GM12878 (cell line): ENCODE measurements at regions not wholly inside any gene's neighbourhood (a gene's known extent, or its start where the extent isn't known, plus 50 kb on each side); places are given as distances from the start of the nearest gene placed in this dataset.
"Not testable (repeated sequence)": the region's sequence is repeated elsewhere in the genome, so short reads cannot be mapped to it uniquely, and the experiment has no call there.

Source experiments
- ATAC-seq: fragments of 200-7000 bp; cut with Tn5 transposase; 3 replicates; pipeline ENCODE4 v1.9.1; 2020; ENCODE audit warnings: mild to moderate bottlenecking, moderate library complexity
- BruUV-seq: library from RNA; stranded (reverse); fragments of 400-500 nt; replicated peaks from 2 replicates; lab custom pipeline; 2021; lab: Mats Ljungman, UMichigan
- CTCF ChIA-PET: fragments of 300-600 bp; sonication (Branson Sonifier 250); formaldehyde crosslinking; extraction: SDS; loops from one replicate; lab custom pipeline; 2021; ENCODE audit warnings: inconsistent platforms; lab: Yijun Ruan, JAX
- POLR2A ChIA-PET: fragments of 350-600 bp; formaldehyde crosslinking; extraction: SDS; loops from one replicate; lab custom pipeline; 2021; ENCODE audit warnings: inconsistent platforms; lab: Charles Lee
- RAD21 ChIA-PET: fragments of 300-600 bp; sonication (Branson Sonifier 250); formaldehyde crosslinking; loops from one replicate; lab custom pipeline; 2023; ENCODE audit warnings: antibody characterized with exemption; ENCODE audit not compliant: unreplicated experiment; lab: Charles Lee
- SMC1A ChIA-PET: fragments of 300-600 bp; sonication (Branson Sonifier 250); formaldehyde crosslinking; loops from one replicate; lab custom pipeline; 2023; ENCODE audit not compliant: unreplicated experiment, uncharacterized antibody; lab: Charles Lee
- DNase-seq: peaks from one replicate; pipeline ENCODE4 v3.0.0-alpha.2; 2011; ENCODE audit warnings: low read depth, low spot score
- FAIRE-seq: peaks from 3 replicates; lab custom pipeline; 2011; peaks lifted over from hg19 to GRCh38; lab: Jason Lieb, UNC
- H2AFZ ChIP-seq: 2 replicates; pipeline ENCODE4 v1.6.0; 2011; ENCODE audit warnings: low read depth, low read length, control low read depth; ENCODE audit not compliant: control insufficient read depth
- H3K27ac ChIP-seq: 2 replicates; pipeline ENCODE4 v1.5.1; 2011; ENCODE audit warnings: control low read depth; ENCODE audit not compliant: control insufficient read depth, insufficient read depth
- H3K27me3 ChIP-seq, 2 experiments: replicated peaks in 1 of 2; 2 replicates each; pipeline versions ENCODE4 v1.6.0 to v1.6.1; 2011; ENCODE audit warnings: low read length in 1 of 2; ENCODE audit not compliant: control insufficient read depth in 2 of 2, insufficient read depth in 2 of 2
- H3K36me3 ChIP-seq, 2 experiments: 2 replicates each; pipeline ENCODE4 v1.5.1; 2011; ENCODE audit warnings: low read length in 1 of 2; ENCODE audit not compliant: control insufficient read depth in 2 of 2, insufficient read depth in 2 of 2
- H3K4me1 ChIP-seq: 2 replicates; pipeline ENCODE4 v1.6.1; 2011; ENCODE audit warnings: mild to moderate bottlenecking, low read length, moderate library complexity, mixed read lengths; ENCODE audit not compliant: control insufficient read depth, insufficient read depth
- H3K4me2 ChIP-seq: 2 replicates; pipeline ENCODE4 v1.6.0; 2011; ENCODE audit warnings: control low read depth; ENCODE audit not compliant: control insufficient read depth, insufficient read depth
- H3K4me3 ChIP-seq: fragments of 200-600 bp; sonication (generic); 2 replicates; pipeline ENCODE4 v1.5.1; 2016
- H3K79me2 ChIP-seq: 2 replicates; pipeline ENCODE4 v1.6.0; 2011; ENCODE audit warnings: low read length; ENCODE audit not compliant: control insufficient read depth, insufficient read depth
- H3K9ac ChIP-seq: 2 replicates; pipeline ENCODE4 v1.8.0; 2011; ENCODE audit warnings: low read length, control low read depth, mixed read lengths; ENCODE audit not compliant: control insufficient read depth, insufficient read depth
- H3K9me3 ChIP-seq: replicated peaks from 3 replicates; pipeline ENCODE4 v1.5.1; 2011; ENCODE audit warnings: mild to moderate bottlenecking, low read length; ENCODE audit not compliant: control insufficient read depth, insufficient read depth
- H4K20me1 ChIP-seq: 2 replicates; pipeline ENCODE4 v1.6.0; 2011; ENCODE audit not compliant: control insufficient read depth, insufficient read depth
- CBFB ChIP-seq: IDR thresholded peaks from 2 replicates; pipeline ENCODE4 v1.6.1; 2016; ENCODE audit warnings: antibody characterized with exemption, low read depth
- CHD4 ChIP-seq: fragments of 200-600 bp; sonication (generic); IDR thresholded peaks from 2 replicates; pipeline ENCODE4 v1.6.1; 2016; ENCODE audit warnings: mild to moderate bottlenecking
- DPF2 ChIP-seq: fragments of 450-650 bp; IDR thresholded peaks from 2 replicates; pipeline ENCODE4 v1.6.1; 2017; ENCODE audit warnings: mild to moderate bottlenecking
- HCFC1 ChIP-seq: fragments of 150-350 bp; IDR thresholded peaks from 2 replicates; pipeline ENCODE4 v1.6.1; 2014; ENCODE audit warnings: low read length
- IKZF1 ChIP-seq: fragments of 450-650 bp; conservative IDR thresholded peaks from 2 replicates; pipeline ENCODE4 v1.6.1; 2017; ENCODE audit warnings: antibody characterized with exemption, mild to moderate bottlenecking
- PAX5 ChIP-seq: IDR thresholded peaks from 2 replicates; pipeline ENCODE4 v1.6.1; 2011; ENCODE audit warnings: low read depth, low read length, borderline replicate concordance
- RUNX3 ChIP-seq: IDR thresholded peaks from 2 replicates; pipeline ENCODE4 v1.6.1; 2012; ENCODE audit warnings: low read length, inconsistent platforms
- ZNF384 ChIP-seq: IDR thresholded peaks from 2 replicates; pipeline ENCODE4 v1.6.1; 2012; ENCODE audit warnings: low read depth, mild to moderate bottlenecking, low read length, improper control_type of control experiment, borderline replicate concordance
- WGBS: methylation state at CpG from one replicate; pipeline ENCODE4 v1.1.6; 2016; ENCODE audit warnings: low lambda C conversion rate; ENCODE audit not compliant: insufficient replicate concordance, insufficient coverage; ENCODE audit errors: missing lambda C conversion rate; 5-methylcytosine and 5-hydroxymethylcytosine counted together
- in situ Hi-C: fragments of 300-500 bp; cut with MboI; formaldehyde crosslinking; loops from 9 replicates; pipeline ENCODE4 v1.14.3; 2018; ENCODE audit warnings: mixed read lengths
- intact Hi-C: fragments of 100-400 bp; cut with micrococcal nuclease; formaldehyde crosslinking; loops from one replicate; pipeline ENCODE4 v1.14.2; 2022; ENCODE audit not compliant: unreplicated experiment
- TF ChIP-seq, protein P1 (sequence below): fragments of 450-650 bp; IDR thresholded peaks from 2 replicates; pipeline ENCODE4 v1.6.1; 2016; ENCODE audit warnings: mild to moderate bottlenecking, moderate library complexity, borderline replicate concordance
- TF ChIP-seq, protein P2 (sequence below): fragments of 450-650 bp; formaldehyde crosslinking; IDR thresholded peaks from 2 replicates; pipeline ENCODE4 v1.4.0; 2022; ENCODE audit warnings: mild to moderate bottlenecking, moderate library complexity

DNA sequence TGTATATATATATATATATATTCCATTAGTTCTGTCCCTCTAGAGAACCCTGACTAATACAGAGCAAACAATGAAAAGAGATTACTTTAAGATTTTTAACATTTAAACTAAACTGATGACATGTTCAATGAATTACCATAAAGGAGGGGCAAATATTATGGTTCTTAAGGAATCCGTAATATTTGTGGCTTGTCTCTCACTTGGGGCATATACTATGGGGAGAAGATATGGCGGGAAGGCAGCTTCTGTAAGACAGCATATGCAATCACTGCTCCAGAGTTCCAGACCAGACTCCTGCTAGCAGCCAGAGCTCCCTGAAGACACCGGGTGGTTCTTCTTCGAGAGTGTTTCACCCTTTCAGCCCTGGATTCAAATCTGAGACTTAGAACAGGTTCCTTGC is 321.1 kb upstream of the NT5E start:
- Histone ChIP-seq H3K4me2 (no peak overlapping the region), H3K79me2 (no peaks in the 10 kb centered on the region), H3K27me3 (no peaks in the 10 kb centered on the region; a peak in 1 of 4 replicates), H2AFZ (no peak overlapping the region), H3K9me3 (no peaks in the 10 kb centered on the region), H3K4me1 (no peaks in the 10 kb centered on the region), H3K4me3 (no peak overlapping the region), H3K36me3 (no peaks in the 10 kb centered on the region), H4K20me1 (no peaks in the 10 kb centered on the region), H3K27ac (no peak overlapping the region), H3K9ac (no peak overlapping the region)
- ChIA-PET CTCF (interaction anchor here (1.0 kb wide), 1 partner anchor 1514 kb away, joined by 3 read pairs; no protein-coding TSS in a partner anchor), POLR2A (no interaction called here), RAD21 (no interaction called here), SMC1A (no interaction called here)
- no TSS peak for BruUV-seq
- in situ Hi-C loops (loop anchor here (10.0 kb wide), 1 partner anchor 704 kb away; no protein-coding TSS in a partner anchor), intact Hi-C loops (loop anchor here (10.0 kb wide), 1 partner anchor 844 kb away; no protein-coding TSS in a partner anchor)
- FAIRE-seq, result no peak
- no peak for DNase-seq
- no peak for ATAC-seq
- 14% methylated on average over 4 of the region's 4 CpGs for WGBS
- TF ChIP-seq CHD4 (no peak), HCFC1 (no peak), PAX5 (no peak), IKZF1 (no peak), RUNX3 (no peak), ZNF384 (no peak), CBFB (no peak), DPF2 (no peak)
- TF ChIP-seq, protein P1, sequence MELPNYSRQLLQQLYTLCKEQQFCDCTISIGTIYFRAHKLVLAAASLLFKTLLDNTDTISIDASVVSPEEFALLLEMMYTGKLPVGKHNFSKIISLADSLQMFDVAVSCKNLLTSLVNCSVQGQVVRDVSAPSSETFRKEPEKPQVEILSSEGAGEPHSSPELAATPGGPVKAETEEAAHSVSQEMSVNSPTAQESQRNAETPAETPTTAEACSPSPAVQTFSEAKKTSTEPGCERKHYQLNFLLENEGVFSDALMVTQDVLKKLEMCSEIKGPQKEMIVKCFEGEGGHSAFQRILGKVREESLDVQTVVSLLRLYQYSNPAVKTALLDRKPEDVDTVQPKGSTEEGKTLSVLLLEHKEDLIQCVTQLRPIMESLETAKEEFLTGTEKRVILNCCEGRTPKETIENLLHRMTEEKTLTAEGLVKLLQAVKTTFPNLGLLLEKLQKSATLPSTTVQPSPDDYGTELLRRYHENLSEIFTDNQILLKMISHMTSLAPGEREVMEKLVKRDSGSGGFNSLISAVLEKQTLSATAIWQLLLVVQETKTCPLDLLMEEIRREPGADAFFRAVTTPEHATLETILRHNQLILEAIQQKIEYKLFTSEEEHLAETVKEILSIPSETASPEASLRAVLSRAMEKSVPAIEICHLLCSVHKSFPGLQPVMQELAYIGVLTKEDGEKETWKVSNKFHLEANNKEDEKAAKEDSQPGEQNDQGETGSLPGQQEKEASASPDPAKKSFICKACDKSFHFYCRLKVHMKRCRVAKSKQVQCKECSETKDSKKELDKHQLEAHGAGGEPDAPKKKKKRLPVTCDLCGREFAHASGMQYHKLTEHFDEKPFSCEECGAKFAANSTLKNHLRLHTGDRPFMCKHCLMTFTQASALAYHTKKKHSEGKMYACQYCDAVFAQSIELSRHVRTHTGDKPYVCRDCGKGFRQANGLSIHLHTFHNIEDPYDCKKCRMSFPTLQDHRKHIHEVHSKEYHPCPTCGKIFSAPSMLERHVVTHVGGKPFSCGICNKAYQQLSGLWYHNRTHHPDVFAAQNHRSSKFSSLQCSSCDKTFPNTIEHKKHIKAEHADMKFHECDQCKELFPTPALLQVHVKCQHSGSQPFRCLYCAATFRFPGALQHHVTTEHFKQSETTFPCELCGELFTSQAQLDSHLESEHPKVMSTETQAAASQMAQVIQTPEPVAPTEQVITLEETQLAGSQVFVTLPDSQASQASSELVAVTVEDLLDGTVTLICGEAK, result no peak
- TF ChIP-seq, protein P2, sequence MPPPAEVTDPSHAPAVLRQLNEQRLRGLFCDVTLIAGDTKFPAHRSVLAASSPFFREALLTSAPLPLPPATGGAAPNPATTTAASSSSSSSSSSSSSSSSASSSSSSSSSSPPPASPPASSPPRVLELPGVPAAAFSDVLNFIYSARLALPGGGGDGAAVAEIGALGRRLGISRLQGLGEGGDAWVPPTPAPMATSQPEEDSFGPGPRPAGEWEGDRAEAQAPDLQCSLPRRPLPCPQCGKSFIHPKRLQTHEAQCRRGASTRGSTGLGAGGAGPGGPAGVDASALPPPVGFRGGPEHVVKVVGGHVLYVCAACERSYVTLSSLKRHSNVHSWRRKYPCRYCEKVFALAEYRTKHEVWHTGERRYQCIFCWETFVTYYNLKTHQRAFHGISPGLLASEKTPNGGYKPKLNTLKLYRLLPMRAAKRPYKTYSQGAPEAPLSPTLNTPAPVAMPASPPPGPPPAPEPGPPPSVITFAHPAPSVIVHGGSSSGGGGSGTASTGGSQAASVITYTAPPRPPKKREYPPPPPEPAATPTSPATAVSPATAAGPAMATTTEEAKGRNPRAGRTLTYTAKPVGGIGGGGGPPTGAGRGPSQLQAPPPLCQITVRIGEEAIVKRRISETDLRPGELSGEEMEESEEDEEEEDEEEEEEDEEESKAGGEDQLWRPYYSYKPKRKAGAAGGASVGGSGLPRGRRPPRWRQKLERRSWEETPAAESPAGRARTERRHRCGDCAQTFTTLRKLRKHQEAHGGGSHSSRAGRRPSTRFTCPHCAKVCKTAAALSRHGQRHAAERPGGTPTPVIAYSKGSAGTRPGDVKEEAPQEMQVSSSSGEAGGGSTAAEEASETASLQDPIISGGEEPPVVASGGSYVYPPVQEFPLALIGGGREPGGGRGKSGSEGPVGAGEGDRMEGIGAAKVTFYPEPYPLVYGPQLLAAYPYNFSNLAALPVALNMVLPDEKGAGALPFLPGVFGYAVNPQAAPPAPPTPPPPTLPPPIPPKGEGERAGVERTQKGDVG (CRISPR knock-in tag), result no peak

DNA sequence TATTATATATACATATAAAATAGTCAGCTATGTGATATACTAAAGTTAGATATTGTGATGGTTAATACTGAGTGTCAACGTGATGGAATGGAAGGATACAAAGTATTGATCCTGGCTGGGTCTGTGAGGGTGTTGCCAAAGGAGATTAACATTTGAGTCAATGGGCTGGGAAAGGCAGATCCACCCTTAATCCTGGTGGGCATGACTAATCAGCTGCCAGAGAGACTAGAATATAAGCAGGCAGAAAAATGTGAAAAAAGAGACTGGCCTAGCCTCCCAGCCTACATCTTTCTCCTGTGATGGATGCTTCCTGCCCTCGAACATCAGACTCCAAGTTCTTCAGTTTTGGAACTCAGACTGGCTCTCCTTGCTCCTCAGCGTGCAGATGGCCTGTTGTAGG is 321.6 kb upstream of the NT5E start:
- H3K27ac ChIP-seq, FAIRE-seq, H2AFZ ChIP-seq, H3K9ac ChIP-seq, DNase-seq, H3K9me3 ChIP-seq, BruUV-seq, H3K79me2 ChIP-seq, POLR2A ChIA-PET, H3K36me3 ChIP-seq, RAD21 ChIA-PET, H4K20me1 ChIP-seq, H3K4me1 ChIP-seq, H3K4me3 ChIP-seq, H3K4me2 ChIP-seq, ATAC-seq, H3K27me3 ChIP-seq: not testable (repeated sequence)
- CTCF ChIA-PET, result interaction anchor here (1.0 to 5.4 kb wide), 2 partner anchors 705 to 1513 kb away, joined by 3 to 24 read pairs; no protein-coding TSS in a partner anchor
- in situ Hi-C loops, result loop anchor here (10.0 kb wide), 1 partner anchor 703 kb away; no protein-coding TSS in a partner anchor
- SMC1A ChIA-PET, result interaction anchor here (0.5 to 2.0 kb wide), 4 partner anchors 10 to 1258 kb away, joined by 3 to 5 read pairs (median 4); no protein-coding TSS in a partner anchor
- intact Hi-C loops, result loop anchor here (10.0 kb wide), 1 partner anchor 843 kb away; no protein-coding TSS in a partner anchor
- WGBS, result 0% methylated on average over 3 of the region's 3 CpGs
